Erythroblast (primary cell): ENCODE measurements at regions not wholly inside any gene's neighbourhood (a gene's known extent, or its start where the extent isn't known, plus 50 kb on each side); places are given as distances from the start of the nearest gene placed in this dataset.

Source experiments
- GATA1 ChIP-seq: IDR thresholded peaks from 2 replicates; pipeline ENCODE4 v1.6.1; 2011; ENCODE audit warnings: low read depth, mild to moderate bottlenecking, control low read depth, low read length, moderate library complexity
- POLR2A ChIP-seq: IDR thresholded peaks from 2 replicates; pipeline ENCODE4 v1.6.1; 2011; ENCODE audit warnings: mild to moderate bottlenecking, low read length

DNA sequence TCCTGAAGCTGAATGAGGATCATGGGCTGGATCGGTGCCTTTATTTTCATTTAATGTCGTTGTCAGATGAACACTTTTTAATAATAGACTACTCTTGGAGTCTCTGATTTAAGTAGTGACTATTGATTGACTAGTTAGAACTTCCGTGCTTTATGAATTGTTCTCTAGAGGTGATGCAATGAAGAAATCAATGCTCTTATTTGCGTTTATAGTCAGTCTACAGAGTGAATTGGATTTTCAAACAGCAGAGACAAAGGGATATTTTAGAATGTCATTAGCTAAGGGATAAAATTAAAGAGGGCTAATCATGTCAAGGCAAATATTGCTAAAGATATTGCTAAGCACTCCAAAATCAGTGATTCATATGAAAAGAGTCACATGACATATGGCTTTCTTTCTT, 652.0 kb upstream of the NRP1 start:
- TF ChIP-seq POLR2A, result no peak
- TF ChIP-seq GATA1, result no peak
